H1 (cell line): ENCODE measurements at regions not wholly inside any gene's neighbourhood (a gene's known extent, or its start where the extent isn't known, plus 50 kb on each side); places are given as distances from the start of the nearest gene placed in this dataset.

ENCODE experiments used
- CTCF ChIA-PET: fragments of 300-600 bp; sonication (Branson Sonifier 250); formaldehyde crosslinking; loops from one replicate; lab custom pipeline; 2021; ENCODE audit not compliant: partially characterized antibody; lab: Charles Lee
- POLR2A ChIA-PET: fragments of 300-600 bp; sonication (Branson Sonifier 250); formaldehyde crosslinking; loops from one replicate; lab custom pipeline; 2021; ENCODE audit warnings: inconsistent platforms; ENCODE audit not compliant: partially characterized antibody; lab: Charles Lee
- DNase-seq, 2 experiments: peaks; one replicate each; pipeline versions ENCODE4 v3.0.0 to v3.0.0-alpha.2; 2010 to 2022; ENCODE audit warnings: low spot score in 2 of 2, low read depth in 1 of 2, mixed read lengths in 1 of 2
- FAIRE-seq: peaks from 2 replicates; lab custom pipeline; 2011; peaks lifted over from hg19 to GRCh38; lab: Jason Lieb, UNC
- H2AFZ ChIP-seq: 2 replicates; pipeline ENCODE4 v1.8.1; 2012; ENCODE audit warnings: low read length, inconsistent platforms
- H2AK5ac ChIP-seq: 2 replicates; pipeline ENCODE4 v1.6.1; 2013; ENCODE audit warnings: low read depth, low read length
- H2BK120ac ChIP-seq: replicated peaks from 2 replicates; pipeline ENCODE3; 2013; ENCODE audit warnings: low read depth, low read length, inconsistent platforms
- H2BK12ac ChIP-seq: 2 replicates; pipeline ENCODE4 v1.6.1; 2013; ENCODE audit warnings: low read depth, low read length
- H2BK15ac ChIP-seq: 2 replicates; pipeline ENCODE4 v1.6.1; 2013; ENCODE audit warnings: low read length
- H2BK20ac ChIP-seq: 2 replicates; pipeline ENCODE4 v1.6.1; 2013; ENCODE audit warnings: low read length
- H2BK5ac ChIP-seq: 2 replicates; pipeline ENCODE4 v1.6.1; 2013; ENCODE audit warnings: low read depth, low read length
- H3K14ac ChIP-seq: 2 replicates; pipeline ENCODE4 v1.6.1; 2013; ENCODE audit warnings: inconsistent platforms; ENCODE audit not compliant: insufficient read length
- H3K18ac ChIP-seq: 2 replicates; pipeline ENCODE4 v1.6.1; 2013; ENCODE audit warnings: low read length; ENCODE audit errors: extremely low read depth
- H3K23ac ChIP-seq: 2 replicates; pipeline ENCODE4 v1.6.1; 2013; ENCODE audit warnings: inconsistent platforms; ENCODE audit not compliant: insufficient read length
- H3K23me2 ChIP-seq: 2 replicates; pipeline ENCODE4 v1.6.1; 2013; ENCODE audit warnings: low read depth, low read length
- H3K27ac ChIP-seq: 2 replicates; pipeline ENCODE4 v1.6.1; 2011; ENCODE audit warnings: low read depth, low read length, inconsistent platforms
- H3K27me3 ChIP-seq, 4 experiments: replicated peaks in 1 of 4; 1 replicate in 1 of 4; 2 replicates in 3 of 4; pipeline versions ENCODE4 v1.6.1 to v1.8.1; 2011 to 2013; ENCODE audit warnings: low read length in 3 of 4, mild to moderate bottlenecking in 3 of 4, inconsistent platforms in 2 of 4, mixed read lengths in 2 of 4, moderate library complexity in 1 of 4; ENCODE audit not compliant: control insufficient read depth in 3 of 4, insufficient read depth in 3 of 4; ENCODE audit errors: extremely low read depth in 1 of 4
- H3K36me3 ChIP-seq, 4 experiments: 2 replicates each; pipeline versions ENCODE4 v1.6.1 to v1.8.1; 2011 to 2013; ENCODE audit warnings: mild to moderate bottlenecking in 4 of 4, low read length in 3 of 4, moderate library complexity in 2 of 4, control low read depth in 1 of 4, inconsistent platforms in 1 of 4; ENCODE audit not compliant: insufficient read depth in 4 of 4, control insufficient read depth in 2 of 4
- H3K4ac ChIP-seq: replicated peaks from 2 replicates; pipeline ENCODE3; 2013; ENCODE audit warnings: low read length, low read depth, mixed read lengths, inconsistent platforms; ENCODE audit not compliant: insufficient read length
- H3K4me1 ChIP-seq, 4 experiments: replicated peaks in 1 of 4; 1 replicate in 1 of 4; 2 replicates in 3 of 4; pipeline versions ENCODE4 v1.6.1 to v1.8.1; 2011 to 2013; ENCODE audit warnings: low read length in 3 of 4, inconsistent platforms in 2 of 4, mixed read lengths in 1 of 4; ENCODE audit not compliant: insufficient read depth in 4 of 4, control insufficient read depth in 3 of 4
- H3K4me2 ChIP-seq, 2 experiments: 2 replicates each; pipeline versions ENCODE4 v1.6.1 to v1.8.1; 2011 to 2013; ENCODE audit warnings: low read depth in 2 of 2, low read length in 2 of 2, control low read depth in 1 of 2, inconsistent platforms in 1 of 2, mild to moderate bottlenecking in 1 of 2; ENCODE audit not compliant: insufficient read depth in 1 of 2
- H3K4me3 ChIP-seq, 4 experiments: fragments of 200-600, 300-600 bp in 1 of 4; sonication (generic), shearing (Covaris generic), sonication (Bioruptor Twin) in 1 of 4; 2 replicates each; pipeline versions ENCODE4 v1.5.1 to v1.8.1; 2011 to 2016; ENCODE audit warnings: low read length in 4 of 4, low read depth in 3 of 4, control low read depth in 2 of 4, inconsistent platforms in 2 of 4, mild to moderate bottlenecking in 2 of 4, mixed read lengths in 1 of 4, moderate library complexity in 1 of 4; ENCODE audit not compliant: insufficient read depth in 2 of 4; ENCODE audit errors: extremely low read depth in 1 of 4
- H3K56ac ChIP-seq: replicated peaks from 2 replicates; pipeline ENCODE3; 2013; ENCODE audit warnings: low read depth, mild to moderate bottlenecking, mixed read lengths, low read length, inconsistent platforms; ENCODE audit not compliant: insufficient read length
- H3K79me1 ChIP-seq: 2 replicates; pipeline ENCODE4 v1.6.1; 2013; ENCODE audit warnings: low read depth, low read length, control low read depth
- H3K79me2 ChIP-seq, 2 experiments: 2 replicates each; pipeline versions ENCODE4 v1.6.1 to v1.8.1; 2012 to 2013; ENCODE audit warnings: low read length in 2 of 2, mild to moderate bottlenecking in 2 of 2, inconsistent platforms in 1 of 2; ENCODE audit not compliant: insufficient read depth in 2 of 2, control insufficient read depth in 1 of 2
- H3K9ac ChIP-seq, 4 experiments: replicated peaks in 1 of 4; 1 replicate in 1 of 4; 2 replicates in 3 of 4; pipeline versions ENCODE4 v1.6.1 to v1.8.1; 2011 to 2013; ENCODE audit warnings: low read depth in 3 of 4, low read length in 3 of 4, control low read depth in 2 of 4, mild to moderate bottlenecking in 2 of 4, moderate library complexity in 2 of 4, inconsistent platforms in 1 of 4; ENCODE audit errors: extremely low read depth in 1 of 4
- H3K9me3 ChIP-seq, 2 experiments: 2 replicates each; pipeline versions ENCODE4 v1.6.1 to v1.8.1; 2012 to 2013; ENCODE audit warnings: mild to moderate bottlenecking in 2 of 2, moderate library complexity in 2 of 2, control low read depth in 1 of 2, inconsistent platforms in 1 of 2, low read depth in 1 of 2, low read length in 1 of 2, mixed read lengths in 1 of 2; ENCODE audit not compliant: insufficient read depth in 2 of 2
- H4K20me1 ChIP-seq, 2 experiments: replicated peaks in 1 of 2; 2 replicates each; pipeline versions ENCODE3 to v1.8.1; 2011 to 2013; ENCODE audit warnings: inconsistent platforms in 2 of 2, low read length in 2 of 2, mild to moderate bottlenecking in 1 of 2; ENCODE audit not compliant: insufficient read depth in 2 of 2, control insufficient read depth in 1 of 2
- H4K5ac ChIP-seq: 2 replicates; pipeline ENCODE4 v1.6.1; 2013; ENCODE audit warnings: low read length, low read depth, mixed read lengths, inconsistent platforms; ENCODE audit not compliant: insufficient read length
- H4K8ac ChIP-seq: 2 replicates; pipeline ENCODE4 v1.8.0; 2013; ENCODE audit warnings: mild to moderate bottlenecking, moderate library complexity, low read length, inconsistent platforms; ENCODE audit not compliant: insufficient read depth; ENCODE audit errors: extremely low read depth
- H4K91ac ChIP-seq: replicated peaks from 2 replicates; pipeline ENCODE3; 2013; ENCODE audit warnings: low read length, mixed read lengths, inconsistent platforms; ENCODE audit not compliant: insufficient read length
- WGBS, 2 experiments: shearing (Covaris generic) in 1 of 2; methylation state at CpG; one replicate each; pipeline versions ENCODE4 v1.1.6 to v1.1.7; 2013 to 2015; ENCODE audit warnings: low lambda C conversion rate in 2 of 2, mixed read lengths in 2 of 2, inconsistent platforms in 1 of 2, low coverage in 1 of 2, missing lambda C conversion rate in 1 of 2; ENCODE audit not compliant: insufficient replicate concordance in 2 of 2, insufficient coverage in 1 of 2, insufficient read length in 1 of 2; ENCODE audit errors: extremely low coverage in 1 of 2, missing lambda C conversion rate in 1 of 2; 5-methylcytosine and 5-hydroxymethylcytosine counted together

DNA sequence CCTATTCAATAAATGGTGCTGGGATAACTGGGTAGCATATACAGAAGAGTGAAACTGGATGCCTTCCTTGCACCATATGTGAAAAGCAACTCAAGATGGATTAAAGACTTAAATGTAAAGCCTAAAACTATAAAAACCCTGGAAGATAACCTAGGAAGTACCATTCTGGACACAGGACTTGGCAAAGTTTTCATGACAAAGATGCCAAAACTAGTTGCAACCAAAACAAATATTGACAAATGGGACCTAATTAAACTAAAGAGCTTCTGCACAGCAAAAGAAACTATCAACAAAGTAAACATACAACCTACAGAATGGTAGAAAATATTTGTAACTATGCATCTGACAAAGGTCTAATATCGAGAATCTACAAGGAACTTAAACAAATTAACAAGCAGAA, 129.1 kb upstream of the CTBP2 start:
- Histone ChIP-seq H2BK20ac (no peak overlapping the region), H3K4me1 (no peaks in the 10 kb centered on the region; a peak in 1 of 7 replicates), H3K14ac (no peak overlapping the region), H2BK12ac (no peak overlapping the region), H3K18ac (no peak overlapping the region), H4K5ac (no peak overlapping the region), H3K23me2 (no peaks in the 10 kb centered on the region), H3K9ac (no peak overlapping the region), H3K27me3 (peaks cover 0 to 1% (median 0%) of the 10 kb centered on the region in 4 experiments; a peak in 2 of 7 replicates), H2BK15ac (no peak overlapping the region), H3K4me3 (no peak overlapping the region), H3K79me2 (no peaks in the 10 kb centered on the region), H2AK5ac (no peak overlapping the region), H4K20me1 (no peaks in the 10 kb centered on the region), H2BK120ac (no peak overlapping the region), H3K56ac (no peak overlapping the region), H3K4me2 (no peak overlapping the region), H3K79me1 (no peaks in the 10 kb centered on the region), H3K27ac (no peak overlapping the region), H2BK5ac (no peak overlapping the region), H4K91ac (no peak overlapping the region), H3K23ac (no peak overlapping the region), H2AFZ (no peak overlapping the region), H4K8ac (no peak overlapping the region), H3K36me3 (no peaks in the 10 kb centered on the region), H3K9me3 (peaks cover 0 to 4% of the 10 kb centered on the region in 2 experiments; a peak in 1 of 4 replicates), H3K4ac (no peak overlapping the region)
- CTCF ChIA-PET = interaction anchor here (0.6 kb wide), 1 partner anchor 231 kb away, joined by 3 read pairs; no protein-coding TSS in a partner anchor
- no peak for FAIRE-seq
- POLR2A ChIA-PET = no interaction called here
- no peak for DNase-seq
- 82% methylated on average over 1 of the region's 1 CpG; no CpG with 5 or more reads in 1 of the 2 experiments for WGBS, 2 experiments
